SK-N-MC (cell line): ENCODE measurements at regions not wholly inside any gene's neighbourhood (a gene's known extent, or its start where the extent isn't known, plus 50 kb on each side); places are given as distances from the start of the nearest gene placed in this dataset.
"Not testable (repeated sequence)": the region's sequence is repeated elsewhere in the genome, so short reads cannot be mapped to it uniquely, and the experiment has no call there.

Source experiments
- DNase-seq: peaks from one replicate; pipeline ENCODE4 v3.0.0-alpha.2; 2011; ENCODE audit warnings: low read depth, low spot score
- H3K27ac ChIP-seq: fragments of 200-600 bp; sonication (generic); 2 replicates; pipeline ENCODE4 v1.5.1; 2016; ENCODE audit warnings: mixed run types
- H3K36me3 ChIP-seq: fragments of 200-600 bp; sonication (generic); 2 replicates; pipeline ENCODE4 v1.6.1; 2017; ENCODE audit warnings: antibody characterized with exemption, low read length, mixed read lengths; ENCODE audit not compliant: insufficient read depth
- H3K4me3 ChIP-seq: fragments of 200-600 bp; sonication (generic); 2 replicates; pipeline ENCODE4 v1.5.1; 2016
- H3K9ac ChIP-seq: fragments of 200-600 bp; sonication (generic); 2 replicates; pipeline ENCODE4 v1.8.0; 2017; ENCODE audit warnings: mixed run types, mixed read lengths; ENCODE audit not compliant: insufficient read length
- H3K9me3 ChIP-seq: fragments of 200-600 bp; sonication (generic); 2 replicates; pipeline ENCODE4 v1.6.1; 2017; ENCODE audit warnings: low read depth, mild to moderate bottlenecking, antibody characterized with exemption, low read length, moderate library complexity, mixed read lengths
- EZH2 ChIP-seq: fragments of 200-600 bp; sonication (generic); IDR thresholded peaks from one replicate; pipeline ENCODE4 v1.6.1; 2017; ENCODE audit warnings: antibody characterized with exemption
- FOXP2 ChIP-seq: optimal IDR thresholded peaks from 2 replicates; pipeline ENCODE3; 2011; ENCODE audit warnings: mild to moderate bottlenecking, moderate library complexity; ENCODE audit not compliant: insufficient read depth; ENCODE audit errors: extremely low read length, control extremely low read depth
- POLR2AphosphoS5 ChIP-seq: IDR thresholded peaks from 2 replicates; pipeline ENCODE4 v1.6.1; 2012; ENCODE audit warnings: mild to moderate bottlenecking, low read depth, low read length, borderline replicate concordance

DNA sequence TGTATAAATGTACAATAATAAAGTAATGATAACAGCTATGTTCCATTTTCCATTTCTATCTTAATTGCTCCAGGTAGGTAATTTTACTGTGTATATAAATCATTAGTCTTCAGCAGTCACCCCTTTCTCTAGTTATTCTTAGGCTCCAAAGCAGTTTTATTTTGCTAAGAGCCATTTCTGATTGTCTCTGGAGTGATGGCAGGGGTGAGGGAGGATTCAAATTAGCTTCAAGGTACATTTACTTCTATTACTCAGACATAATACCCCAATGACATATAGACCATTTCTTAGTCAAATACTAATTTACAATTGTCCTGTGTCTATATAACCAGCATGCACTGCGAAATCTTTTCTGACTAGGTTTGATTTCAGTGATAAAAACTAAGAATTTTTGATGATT, 663.4 kb upstream of the PRMT6 start:
- no peak overlapping the region for H3K27ac ChIP-seq
- H3K9me3 ChIP-seq, result no peaks in the 10 kb centered on the region
- TF ChIP-seq FOXP2 (no peak), POLR2AphosphoS5 (no peak), EZH2 (no peak)
- DNase-seq, result no peak
- no peaks in the 10 kb centered on the region for H3K36me3 ChIP-seq
- H3K9ac ChIP-seq, result no peak overlapping the region
- H3K4me3 ChIP-seq, result no peak overlapping the region

DNA sequence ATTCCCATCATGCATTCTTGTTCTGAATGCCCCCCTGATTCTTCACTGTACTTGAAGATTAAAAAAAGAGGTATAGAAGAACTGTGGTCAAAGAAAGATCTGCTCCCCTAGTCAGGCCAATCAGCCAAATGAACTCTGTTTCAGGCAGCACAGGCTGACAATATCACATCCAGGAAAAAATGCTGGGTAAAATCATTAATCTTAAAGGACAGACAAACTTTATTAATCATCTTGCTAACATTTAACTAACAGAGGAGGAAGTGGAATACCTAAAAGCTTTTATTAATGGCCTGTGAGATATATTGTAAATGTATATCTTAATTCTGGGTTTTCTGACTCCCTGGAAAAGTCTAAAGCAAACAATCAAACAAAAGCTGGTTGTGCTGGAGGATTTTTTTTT, 660.5 kb upstream of the PRMT6 start:
- Histone ChIP-seq H3K9ac (no peak overlapping the region), H3K27ac (no peak overlapping the region), H3K4me3 (no peak overlapping the region), H3K9me3 (no peaks in the 10 kb centered on the region), H3K36me3 (no peaks in the 10 kb centered on the region)
- TF ChIP-seq POLR2AphosphoS5 (no peak), EZH2 (no peak), FOXP2 (no peak)
- DNase-seq, result no peak

DNA sequence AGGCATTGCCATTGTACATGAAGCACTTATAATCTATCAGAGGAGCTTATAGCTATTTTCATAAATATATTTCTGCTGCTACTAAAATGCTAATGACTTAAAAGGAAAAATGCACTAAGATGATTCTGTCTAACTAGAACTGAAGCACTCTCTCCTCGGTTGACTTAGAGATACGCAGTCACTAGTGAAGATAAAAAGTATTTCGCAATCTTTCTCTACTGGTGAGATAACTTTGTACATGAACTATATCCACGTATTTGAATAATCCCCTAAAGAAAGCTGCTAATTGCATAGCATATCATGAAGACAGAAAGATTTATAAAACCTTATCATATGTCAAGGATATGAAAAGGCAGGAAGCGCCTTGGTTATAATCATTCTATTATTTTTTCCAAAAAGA, 658.1 kb upstream of the PRMT6 start:
- Histone ChIP-seq H3K4me3 (no peak overlapping the region), H3K27ac (no peak overlapping the region), H3K9me3 (no peaks in the 10 kb centered on the region), H3K36me3 (no peaks in the 10 kb centered on the region), H3K9ac (no peak overlapping the region)
- no peak for DNase-seq
- no peak for TF ChIP-seq FOXP2
- no peak for TF ChIP-seq POLR2AphosphoS5
- no peak for TF ChIP-seq EZH2

DNA sequence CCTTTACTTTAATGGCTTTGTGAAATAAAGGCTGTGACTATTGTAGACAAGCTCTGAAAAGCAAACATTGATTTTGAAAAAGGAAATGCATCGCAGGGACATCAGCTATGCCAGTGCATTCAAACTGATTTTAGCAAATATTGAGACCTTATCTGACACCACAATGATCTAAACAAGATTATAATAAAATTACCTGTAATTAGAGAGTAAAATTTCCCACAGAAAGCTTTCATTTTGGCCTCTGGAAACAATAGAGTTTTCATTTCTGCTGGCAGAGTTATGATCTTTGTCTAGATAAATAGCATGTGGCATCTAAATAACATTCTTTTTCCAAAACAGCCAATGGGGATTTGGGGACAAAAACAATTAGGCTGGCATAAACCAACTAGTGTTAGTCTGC, 650.4 kb upstream of the PRMT6 start:
- H3K9me3 ChIP-seq, result no peaks in the 10 kb centered on the region
- no peak for TF ChIP-seq EZH2
- TF ChIP-seq POLR2AphosphoS5, result no peak
- TF ChIP-seq FOXP2, result no peak
- H3K4me3 ChIP-seq, result no peak overlapping the region
- H3K27ac ChIP-seq, result no peak overlapping the region
- H3K36me3 ChIP-seq, result no peaks in the 10 kb centered on the region
- DNase-seq, result no peak
- no peak overlapping the region for H3K9ac ChIP-seq

DNA sequence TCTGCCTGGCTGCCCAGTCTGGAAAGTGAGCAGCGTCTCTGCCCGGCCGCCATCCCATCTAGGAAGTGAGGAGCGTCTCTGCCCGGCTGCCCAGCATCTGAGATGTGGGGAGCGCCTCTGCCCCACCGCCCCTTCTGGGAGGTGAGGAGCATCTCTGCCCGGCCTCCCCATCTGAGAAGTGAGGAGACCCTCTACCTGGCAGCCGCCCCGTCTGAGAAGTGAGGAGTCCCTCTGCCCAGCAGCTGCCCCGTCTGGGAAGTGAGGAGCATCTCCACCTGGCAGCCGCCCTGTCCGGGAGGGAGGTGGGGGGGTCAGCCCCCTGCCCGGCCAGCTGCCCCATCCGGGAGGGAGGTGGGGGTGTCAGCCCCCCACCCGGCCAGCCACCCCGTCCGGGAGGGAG, 644.2 kb upstream of the PRMT6 start:
- not testable (repeated sequence) for H3K36me3 ChIP-seq, H3K4me3 ChIP-seq, H3K9ac ChIP-seq, H3K27ac ChIP-seq, DNase-seq, H3K9me3 ChIP-seq

DNA sequence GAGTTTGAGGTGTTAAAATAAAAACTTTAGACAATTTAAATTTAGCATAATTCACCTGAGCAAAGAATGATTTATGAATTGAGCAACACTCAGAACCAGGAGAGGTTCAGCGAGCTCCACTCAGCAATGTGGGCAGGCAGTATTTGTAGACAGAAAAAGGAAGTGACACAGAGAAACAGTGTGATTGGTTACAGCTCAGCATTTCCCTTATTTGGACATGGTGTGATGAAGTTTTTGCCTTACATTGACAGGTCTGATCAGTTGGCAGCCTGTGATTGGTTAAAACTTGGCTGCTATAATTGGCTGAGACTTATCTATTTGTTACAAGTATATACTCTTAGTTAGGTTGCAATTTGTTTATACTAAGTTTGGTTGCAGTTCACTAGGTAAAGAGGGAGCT, 621.2 kb upstream of the PRMT6 start:
- Histone ChIP-seq H3K36me3 (no peaks in the 10 kb centered on the region), H3K27ac (no peak overlapping the region), H3K9ac (no peak overlapping the region), H3K4me3 (no peak overlapping the region), H3K9me3 (no peaks in the 10 kb centered on the region)
- TF ChIP-seq FOXP2 (no peak), POLR2AphosphoS5 (no peak), EZH2 (no peak)
- no peak for DNase-seq

DNA sequence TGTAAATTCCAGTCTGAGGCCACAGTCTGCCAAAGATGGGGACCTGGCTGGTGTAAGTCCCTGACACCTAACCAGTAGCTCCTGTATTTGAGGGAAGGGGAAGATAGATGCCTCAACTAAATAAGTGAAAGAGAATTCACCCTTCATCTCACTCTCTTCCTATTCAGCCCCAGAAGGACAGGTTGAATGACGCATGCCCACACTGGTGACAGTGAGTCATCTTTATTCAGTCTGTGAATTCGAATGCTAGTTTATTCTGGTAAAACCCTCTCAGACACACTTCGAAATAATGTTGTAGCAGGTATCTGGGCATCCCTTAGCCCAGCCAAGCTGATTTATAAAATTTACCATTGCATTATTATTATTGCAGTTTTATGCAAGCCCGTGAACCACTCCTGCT, 617.0 kb upstream of the PRMT6 start:
- Histone ChIP-seq H3K9ac (no peak overlapping the region), H3K9me3 (no peaks in the 10 kb centered on the region), H3K27ac (no peak overlapping the region), H3K4me3 (no peak overlapping the region), H3K36me3 (no peaks in the 10 kb centered on the region)
- no peak for TF ChIP-seq EZH2
- DNase-seq, result no peak

DNA sequence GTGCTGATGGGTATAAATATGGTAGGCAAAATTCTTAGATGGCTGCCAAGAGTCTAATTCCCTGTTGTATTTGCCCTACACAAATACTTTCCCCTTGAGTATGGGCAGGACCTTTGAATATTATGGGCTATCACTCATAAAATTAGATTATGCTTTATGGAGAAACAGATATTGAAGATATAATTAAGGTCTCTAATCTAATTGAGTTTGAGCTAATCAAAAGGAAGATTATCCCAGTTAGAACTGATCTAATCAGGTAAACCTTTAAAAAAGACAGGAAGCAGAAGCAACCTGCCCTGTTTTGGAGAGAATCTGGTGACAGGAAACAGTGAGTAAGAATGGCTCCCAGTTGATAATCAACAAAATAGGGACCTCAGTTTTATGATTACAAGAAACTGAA, 609.0 kb upstream of the PRMT6 start:
- H3K36me3 ChIP-seq, result no peaks in the 10 kb centered on the region
- no peaks in the 10 kb centered on the region for H3K9me3 ChIP-seq
- DNase-seq, result no peak
- no peak overlapping the region for H3K27ac ChIP-seq
- H3K4me3 ChIP-seq, result no peak overlapping the region
- H3K9ac ChIP-seq, result no peak overlapping the region
- TF ChIP-seq POLR2AphosphoS5 (no peak), FOXP2 (no peak), EZH2 (no peak)

DNA sequence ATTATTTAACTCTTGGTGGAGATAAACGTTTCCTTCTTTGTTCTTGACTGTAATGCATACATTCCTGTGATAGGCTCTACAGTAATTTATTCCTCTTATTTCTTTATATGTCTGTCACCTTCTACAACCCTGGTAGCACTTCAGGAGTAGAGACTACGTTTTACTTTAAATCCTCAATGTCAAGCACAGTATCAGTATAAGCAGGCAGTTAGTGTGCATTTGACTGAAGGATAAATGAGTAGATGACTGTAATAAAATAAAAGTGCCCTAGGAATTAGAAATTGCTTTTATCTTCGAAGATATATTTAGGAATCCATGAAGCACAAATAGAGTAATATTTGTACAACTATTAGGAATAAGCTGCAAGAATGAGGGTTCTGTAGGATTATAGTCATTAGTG, 599.6 kb upstream of the PRMT6 start:
- DNase-seq, result no peak
- Histone ChIP-seq H3K36me3 (no peaks in the 10 kb centered on the region), H3K9ac (no peak overlapping the region), H3K27ac (no peak overlapping the region), H3K4me3 (no peak overlapping the region), H3K9me3 (no peaks in the 10 kb centered on the region)
- TF ChIP-seq EZH2, result no peak
- TF ChIP-seq POLR2AphosphoS5, result no peak
- TF ChIP-seq FOXP2, result no peak
